ENCODE measurements at regions not wholly inside any gene's neighbourhood (a gene's known extent, or its start where the extent isn't known, plus 50 kb on each side); places are given as distances from the start of the nearest gene placed in this dataset.

DNA sequence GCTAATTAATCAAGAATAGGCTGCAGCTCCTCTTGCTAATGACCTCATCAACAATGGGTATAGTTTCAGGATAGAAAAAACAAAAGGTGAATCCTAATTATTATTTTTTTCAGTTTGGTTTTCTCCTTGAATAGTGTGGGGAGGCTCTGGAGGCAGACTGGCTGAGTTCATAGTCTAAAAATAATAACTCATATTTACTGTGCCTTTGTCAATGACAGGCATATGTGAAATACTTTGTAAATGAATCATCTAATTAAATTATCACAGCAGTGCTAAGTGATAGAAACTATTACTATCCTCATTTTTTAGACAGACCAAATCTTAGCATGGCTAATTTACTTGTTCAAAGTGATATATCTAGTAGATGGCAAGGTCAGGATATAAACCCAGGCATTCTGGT lies 1261.0 kb upstream of the SLC10A2 start:
- Mint-ChIP-seq H3K4me1 (no peaks in the 10 kb centered on the region), H3K36me3 (ENCODE audit: low read depth) (no peaks in the 10 kb centered on the region), H3K4me3 (no peak overlapping the region), H3K27me3 (ENCODE audit: insufficient read depth) (no peaks in the 10 kb centered on the region), H3K27ac (no peak overlapping the region), H3K9me3 (peaks cover 12% of the 10 kb centered on the region)
- H3K4me1 ChIP-seq (ENCODE audit: control insufficient read depth, insufficient read depth, low read length): no peaks in the 10 kb centered on the region
- no peaks in the 10 kb centered on the region for H3K36me3 ChIP-seq (ENCODE audit: control insufficient read depth, insufficient read depth, low read length)
- TF ChIP-seq, protein P1, sequence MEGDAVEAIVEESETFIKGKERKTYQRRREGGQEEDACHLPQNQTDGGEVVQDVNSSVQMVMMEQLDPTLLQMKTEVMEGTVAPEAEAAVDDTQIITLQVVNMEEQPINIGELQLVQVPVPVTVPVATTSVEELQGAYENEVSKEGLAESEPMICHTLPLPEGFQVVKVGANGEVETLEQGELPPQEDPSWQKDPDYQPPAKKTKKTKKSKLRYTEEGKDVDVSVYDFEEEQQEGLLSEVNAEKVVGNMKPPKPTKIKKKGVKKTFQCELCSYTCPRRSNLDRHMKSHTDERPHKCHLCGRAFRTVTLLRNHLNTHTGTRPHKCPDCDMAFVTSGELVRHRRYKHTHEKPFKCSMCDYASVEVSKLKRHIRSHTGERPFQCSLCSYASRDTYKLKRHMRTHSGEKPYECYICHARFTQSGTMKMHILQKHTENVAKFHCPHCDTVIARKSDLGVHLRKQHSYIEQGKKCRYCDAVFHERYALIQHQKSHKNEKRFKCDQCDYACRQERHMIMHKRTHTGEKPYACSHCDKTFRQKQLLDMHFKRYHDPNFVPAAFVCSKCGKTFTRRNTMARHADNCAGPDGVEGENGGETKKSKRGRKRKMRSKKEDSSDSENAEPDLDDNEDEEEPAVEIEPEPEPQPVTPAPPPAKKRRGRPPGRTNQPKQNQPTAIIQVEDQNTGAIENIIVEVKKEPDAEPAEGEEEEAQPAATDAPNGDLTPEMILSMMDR (conservative IDR thresholded peaks at IDR 0.05): no peak
- H3K4me3 ChIP-seq (ENCODE audit: low read length): no peak overlapping the region
- no peaks in the 10 kb centered on the region for H3K9me3 ChIP-seq (ENCODE audit: control insufficient read depth, low read length)
- DNase-seq: no peak
- H3K27me3 ChIP-seq (ENCODE audit: control insufficient read depth, insufficient read depth, low read length, poor library complexity, severe bottlenecking): no peaks in the 10 kb centered on the region
- H3K9ac ChIP-seq (ENCODE audit: extremely low read depth, low read length, poor library complexity, severe bottlenecking): no peak overlapping the region
- no peak overlapping the region for H3K27ac ChIP-seq (ENCODE audit: low read depth, low read length)

DNA sequence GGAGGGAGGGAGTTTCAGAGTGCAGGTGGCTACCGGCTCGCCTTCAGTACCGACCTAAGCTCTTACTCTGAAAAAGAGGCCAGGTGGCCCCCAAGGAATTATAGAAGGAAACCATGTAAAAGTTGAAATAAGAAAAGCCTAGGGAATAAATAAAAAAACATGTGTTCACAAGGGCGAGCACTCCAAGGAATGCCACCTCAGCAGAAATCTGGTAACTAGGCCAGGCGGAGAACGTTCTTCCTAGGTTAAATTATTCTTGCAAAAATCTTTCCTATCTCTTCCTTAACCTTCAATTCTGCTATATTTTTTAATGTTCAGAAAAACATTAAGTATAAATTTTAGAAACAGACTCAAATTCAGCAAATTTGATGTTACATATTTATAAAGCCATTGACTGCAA lies 1260.3 kb upstream of the SLC10A2 start:
- H3K27me3 ChIP-seq (ENCODE audit: control insufficient read depth, insufficient read depth, low read length, poor library complexity, severe bottlenecking): no peaks in the 10 kb centered on the region
- H3K9me3 ChIP-seq (ENCODE audit: control insufficient read depth, low read length): no peaks in the 10 kb centered on the region
- no peak for DNase-seq
- 95 to 97% methylated on average over 3 to 6 of the region's 6 CpGs for WGBS, 2 experiments (ENCODE audit: insufficient coverage in 1 of 2, insufficient read length in 1 of 2)
- H3K27ac ChIP-seq (ENCODE audit: low read depth, low read length): no peak overlapping the region
- H3K27ac Mint-ChIP-seq: no peak overlapping the region
- H3K9ac ChIP-seq (ENCODE audit: extremely low read depth, low read length, poor library complexity, severe bottlenecking): no peak overlapping the region
- no peaks in the 10 kb centered on the region for H3K36me3 ChIP-seq (ENCODE audit: control insufficient read depth, insufficient read depth, low read length)
- H3K4me3 ChIP-seq (ENCODE audit: low read length): no peak overlapping the region
- no peaks in the 10 kb centered on the region for H3K36me3 Mint-ChIP-seq (ENCODE audit: low read depth)
- peaks cover 5% of the 10 kb centered on the region for H3K9me3 Mint-ChIP-seq
- no peaks in the 10 kb centered on the region for H3K4me1 Mint-ChIP-seq
- no peaks in the 10 kb centered on the region for H3K4me1 ChIP-seq (ENCODE audit: control insufficient read depth, insufficient read depth, low read length)
- H3K4me3 Mint-ChIP-seq: no peak overlapping the region
- TF ChIP-seq, protein P1 (conservative IDR thresholded peaks at IDR 0.05): no peak
- H3K27me3 Mint-ChIP-seq (ENCODE audit: insufficient read depth): no peaks in the 10 kb centered on the region

DNA sequence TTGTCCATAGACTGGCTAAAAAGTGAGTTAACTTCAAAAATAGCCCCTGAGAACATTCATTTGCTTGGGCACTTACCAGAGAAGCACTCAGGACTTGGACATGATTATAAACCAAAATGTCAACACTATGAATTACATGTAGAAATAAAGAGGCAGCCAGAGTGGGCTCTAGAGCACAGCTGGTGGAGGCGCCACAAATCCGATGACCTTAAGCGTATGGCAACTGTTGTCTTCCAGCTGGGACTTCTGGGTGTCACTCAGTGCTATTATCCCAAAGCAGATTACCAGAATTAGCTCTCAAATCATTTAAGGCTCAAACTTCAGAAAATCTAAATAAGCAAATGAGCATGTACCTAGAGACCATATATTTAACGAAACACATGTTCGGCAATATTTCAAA lies 1255.5 kb upstream of the SLC10A2 start:
- Mint-ChIP-seq H3K4me1 (no peaks in the 10 kb centered on the region), H3K27me3 (ENCODE audit: insufficient read depth) (no peaks in the 10 kb centered on the region), H3K4me3 (no peak overlapping the region), H3K36me3 (ENCODE audit: low read depth) (no peaks in the 10 kb centered on the region), H3K9me3 (no peaks in the 10 kb centered on the region), H3K27ac (no peak overlapping the region)
- WGBS, 2 experiments (ENCODE audit: insufficient coverage in 1 of 2, insufficient read length in 1 of 2): 91 to 94% methylated on average over 3 to 5 of the region's 5 CpGs
- no peak for DNase-seq
- TF ChIP-seq, protein P1 (conservative IDR thresholded peaks at IDR 0.05): no peak
- no peaks in the 10 kb centered on the region for H3K27me3 ChIP-seq (ENCODE audit: control insufficient read depth, insufficient read depth, low read length, poor library complexity, severe bottlenecking)
- no peaks in the 10 kb centered on the region for H3K36me3 ChIP-seq (ENCODE audit: control insufficient read depth, insufficient read depth, low read length)
- H3K4me1 ChIP-seq (ENCODE audit: control insufficient read depth, insufficient read depth, low read length): no peaks in the 10 kb centered on the region
- H3K9ac ChIP-seq (ENCODE audit: extremely low read depth, low read length, poor library complexity, severe bottlenecking): no peak overlapping the region
- H3K4me3 ChIP-seq (ENCODE audit: low read length): no peak overlapping the region
- H3K9me3 ChIP-seq (ENCODE audit: control insufficient read depth, low read length): no peaks in the 10 kb centered on the region
- H3K27ac ChIP-seq (ENCODE audit: low read depth, low read length): no peak overlapping the region

All from endodermal cell (in vitro differentiated cells).